IMR-90 (cell line): ENCODE measurements at regions not wholly inside any gene's neighbourhood (a gene's known extent, or its start where the extent isn't known, plus 50 kb on each side); places are given as distances from the start of the nearest gene placed in this dataset.

Experiments
- POLR2A ChIP-seq: IDR thresholded peaks from 2 replicates; pipeline ENCODE4 v1.6.1; 2012; ENCODE audit warnings: mild to moderate bottlenecking, low read depth, low read length
- RAD21 ChIP-seq: IDR thresholded peaks from 2 replicates; pipeline ENCODE4 v1.6.1; 2012; ENCODE audit warnings: low read length, improper control_type of control experiment
- TF ChIP-seq, protein P1 (sequence below): conservative IDR thresholded peaks from 2 replicates; pipeline ENCODE4 v1.5.1; 2012; ENCODE audit warnings: mild to moderate bottlenecking, low read depth, low read length, improper control_type of control experiment

DNA sequence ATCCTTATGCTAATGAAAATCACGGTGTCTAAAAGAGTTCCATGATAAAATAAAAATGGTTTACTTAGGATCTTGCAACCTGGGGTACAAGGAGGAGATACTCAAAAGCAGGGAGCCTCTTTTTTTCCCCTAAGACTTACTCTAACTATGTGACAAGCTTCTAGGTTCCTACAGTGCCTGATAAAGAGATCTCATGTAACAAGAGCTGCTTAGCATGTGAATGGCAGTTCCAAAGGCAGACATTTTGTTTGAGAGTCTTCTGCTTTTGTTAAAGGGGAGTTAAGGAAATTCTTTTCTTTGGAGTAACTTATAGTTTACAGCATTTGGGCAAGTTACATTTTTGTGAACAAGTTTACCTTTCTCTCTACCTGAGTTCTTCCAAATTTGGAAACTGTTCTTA lies 945.8 kb upstream of the ADGRB3 start:
- TF ChIP-seq, protein P1, sequence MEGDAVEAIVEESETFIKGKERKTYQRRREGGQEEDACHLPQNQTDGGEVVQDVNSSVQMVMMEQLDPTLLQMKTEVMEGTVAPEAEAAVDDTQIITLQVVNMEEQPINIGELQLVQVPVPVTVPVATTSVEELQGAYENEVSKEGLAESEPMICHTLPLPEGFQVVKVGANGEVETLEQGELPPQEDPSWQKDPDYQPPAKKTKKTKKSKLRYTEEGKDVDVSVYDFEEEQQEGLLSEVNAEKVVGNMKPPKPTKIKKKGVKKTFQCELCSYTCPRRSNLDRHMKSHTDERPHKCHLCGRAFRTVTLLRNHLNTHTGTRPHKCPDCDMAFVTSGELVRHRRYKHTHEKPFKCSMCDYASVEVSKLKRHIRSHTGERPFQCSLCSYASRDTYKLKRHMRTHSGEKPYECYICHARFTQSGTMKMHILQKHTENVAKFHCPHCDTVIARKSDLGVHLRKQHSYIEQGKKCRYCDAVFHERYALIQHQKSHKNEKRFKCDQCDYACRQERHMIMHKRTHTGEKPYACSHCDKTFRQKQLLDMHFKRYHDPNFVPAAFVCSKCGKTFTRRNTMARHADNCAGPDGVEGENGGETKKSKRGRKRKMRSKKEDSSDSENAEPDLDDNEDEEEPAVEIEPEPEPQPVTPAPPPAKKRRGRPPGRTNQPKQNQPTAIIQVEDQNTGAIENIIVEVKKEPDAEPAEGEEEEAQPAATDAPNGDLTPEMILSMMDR = no peak
- no peak for TF ChIP-seq RAD21
- no peak for TF ChIP-seq POLR2A
